22Rv1 (cell line): ENCODE measurements at regions not wholly inside any gene's neighbourhood (a gene's known extent, or its start where the extent isn't known, plus 50 kb on each side); places are given as distances from the start of the nearest gene placed in this dataset.

Source experiments
- H3K27ac ChIP-seq: fragments of 450-650 bp; 2 replicates; pipeline ENCODE4 v1.5.1; 2017
- ZFX ChIP-seq: fragments of 450-650 bp; IDR thresholded peaks from 2 replicates; pipeline ENCODE4 v1.6.1; 2017; ENCODE audit warnings: antibody characterized with exemption, borderline replicate concordance
- TF ChIP-seq, protein P1 (sequence below): fragments of 450-650 bp; IDR thresholded peaks from 2 replicates; pipeline ENCODE4 v1.5.1; 2017; ENCODE audit warnings: mild to moderate bottlenecking

DNA sequence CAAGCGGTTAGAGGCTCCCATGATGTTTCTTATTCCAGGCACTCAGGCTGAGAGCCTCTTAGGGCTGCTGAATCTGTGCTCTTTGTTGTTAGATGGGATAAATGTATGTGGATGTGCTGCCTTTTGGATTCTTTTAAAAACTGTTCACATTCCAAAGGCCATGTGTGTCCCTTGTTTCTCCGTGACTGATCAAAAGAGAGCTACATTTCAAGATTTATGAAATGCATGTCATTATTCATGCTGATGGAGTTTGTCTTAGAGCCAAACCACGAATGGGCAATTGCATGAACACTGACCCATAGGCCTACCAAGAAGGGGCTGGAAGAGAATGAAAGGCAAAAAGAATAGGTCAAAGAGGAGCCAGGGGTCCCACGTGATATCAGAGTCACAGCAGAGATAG, 104.9 kb upstream of the TSHZ2 start:
- TF ChIP-seq ZFX = no peak
- TF ChIP-seq, protein P1, sequence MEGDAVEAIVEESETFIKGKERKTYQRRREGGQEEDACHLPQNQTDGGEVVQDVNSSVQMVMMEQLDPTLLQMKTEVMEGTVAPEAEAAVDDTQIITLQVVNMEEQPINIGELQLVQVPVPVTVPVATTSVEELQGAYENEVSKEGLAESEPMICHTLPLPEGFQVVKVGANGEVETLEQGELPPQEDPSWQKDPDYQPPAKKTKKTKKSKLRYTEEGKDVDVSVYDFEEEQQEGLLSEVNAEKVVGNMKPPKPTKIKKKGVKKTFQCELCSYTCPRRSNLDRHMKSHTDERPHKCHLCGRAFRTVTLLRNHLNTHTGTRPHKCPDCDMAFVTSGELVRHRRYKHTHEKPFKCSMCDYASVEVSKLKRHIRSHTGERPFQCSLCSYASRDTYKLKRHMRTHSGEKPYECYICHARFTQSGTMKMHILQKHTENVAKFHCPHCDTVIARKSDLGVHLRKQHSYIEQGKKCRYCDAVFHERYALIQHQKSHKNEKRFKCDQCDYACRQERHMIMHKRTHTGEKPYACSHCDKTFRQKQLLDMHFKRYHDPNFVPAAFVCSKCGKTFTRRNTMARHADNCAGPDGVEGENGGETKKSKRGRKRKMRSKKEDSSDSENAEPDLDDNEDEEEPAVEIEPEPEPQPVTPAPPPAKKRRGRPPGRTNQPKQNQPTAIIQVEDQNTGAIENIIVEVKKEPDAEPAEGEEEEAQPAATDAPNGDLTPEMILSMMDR = no peak
- no peak overlapping the region for H3K27ac ChIP-seq

DNA sequence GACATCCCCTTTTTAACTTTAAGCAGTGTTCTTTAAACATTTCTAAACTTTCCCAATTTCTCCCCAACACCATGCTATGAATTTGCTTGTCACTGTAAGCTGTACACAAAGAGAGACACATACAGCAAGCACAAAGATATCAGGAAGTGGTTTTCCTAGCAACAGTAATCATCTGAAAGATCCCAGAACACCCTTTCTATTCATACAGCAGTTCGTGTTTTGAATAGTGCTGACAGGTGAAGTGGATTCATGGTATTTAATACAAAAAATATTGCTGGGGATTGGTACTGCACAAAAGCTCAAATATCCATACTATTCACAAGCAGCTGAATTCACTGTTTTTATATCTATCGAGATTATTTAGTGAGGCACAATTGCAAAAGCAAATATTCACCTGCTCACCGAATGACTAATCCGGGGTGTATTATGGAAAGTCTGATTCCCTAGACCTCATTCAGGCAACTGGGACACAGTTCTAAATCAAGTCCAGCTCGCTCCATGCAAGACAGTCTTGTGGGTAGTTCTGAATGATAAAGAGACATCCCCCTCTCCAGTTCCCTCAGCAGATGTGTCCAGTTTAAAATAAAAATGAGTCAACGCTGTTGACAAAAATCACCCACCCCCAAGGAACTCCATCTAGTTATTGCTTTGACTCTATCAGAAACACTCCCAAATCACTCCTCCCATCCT, 107.1 kb upstream of the TSHZ2 start:
- no peak overlapping the region for H3K27ac ChIP-seq
- TF ChIP-seq, protein P1 = no peak
- TF ChIP-seq ZFX = no peak

DNA sequence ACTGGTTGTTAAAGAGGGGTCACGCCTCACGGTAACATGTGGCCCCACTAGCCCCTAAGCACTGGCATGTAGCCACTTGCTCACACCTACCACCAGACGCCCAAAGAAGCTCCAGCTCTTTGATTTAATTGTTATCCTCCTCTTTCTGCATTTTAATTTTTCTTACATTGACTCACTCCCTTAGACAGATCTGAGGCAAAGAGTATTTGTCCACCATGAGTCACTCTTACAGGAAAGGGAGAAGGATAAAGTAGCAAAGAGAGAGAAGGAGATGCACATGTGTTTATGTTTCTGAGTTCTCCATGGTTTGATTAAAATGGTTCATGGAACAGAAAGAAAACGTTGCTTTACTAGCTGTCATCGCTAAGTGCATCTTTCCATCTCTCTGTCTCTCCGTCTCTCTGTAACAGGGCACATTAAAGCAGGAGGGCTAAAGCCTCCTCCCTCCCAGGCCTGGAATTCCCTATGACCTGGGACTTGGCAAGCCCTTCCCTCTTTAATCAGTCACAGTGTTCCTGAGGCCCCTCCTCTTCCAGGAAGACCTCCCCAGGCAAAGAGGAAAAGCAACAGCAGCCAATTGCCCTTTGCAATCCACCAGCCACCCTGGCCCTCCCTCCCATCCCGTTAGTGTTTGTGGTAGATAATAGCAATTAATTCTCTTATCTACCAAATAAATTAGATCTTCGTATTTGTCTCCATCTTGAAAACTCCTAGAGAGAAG, 112.8 kb upstream of the TSHZ2 start:
- no peak overlapping the region for H3K27ac ChIP-seq
- TF ChIP-seq, protein P1 = no peak
- TF ChIP-seq ZFX = no peak

DNA sequence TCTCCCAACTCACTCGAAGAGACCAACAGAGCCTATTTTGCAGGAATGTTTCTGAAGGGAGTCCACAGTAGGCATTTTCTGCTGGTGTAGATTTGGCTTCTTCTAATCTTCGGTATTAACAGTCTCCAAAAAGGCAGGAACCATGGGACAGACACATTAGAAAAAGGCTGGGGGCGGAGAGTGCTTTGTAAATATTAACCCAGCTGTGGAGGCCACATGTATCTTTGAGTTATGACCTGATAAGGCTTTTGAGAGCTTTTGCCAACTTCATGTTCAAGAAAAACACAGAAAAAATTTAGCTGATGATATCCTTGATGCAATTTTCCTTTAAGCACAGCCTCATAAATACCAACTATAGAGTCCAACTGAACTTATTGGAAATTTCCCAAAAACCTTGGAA, 119.4 kb upstream of the TSHZ2 start:
- TF ChIP-seq, protein P1 = no peak
- TF ChIP-seq ZFX = no peak
- H3K27ac ChIP-seq = no peak overlapping the region

DNA sequence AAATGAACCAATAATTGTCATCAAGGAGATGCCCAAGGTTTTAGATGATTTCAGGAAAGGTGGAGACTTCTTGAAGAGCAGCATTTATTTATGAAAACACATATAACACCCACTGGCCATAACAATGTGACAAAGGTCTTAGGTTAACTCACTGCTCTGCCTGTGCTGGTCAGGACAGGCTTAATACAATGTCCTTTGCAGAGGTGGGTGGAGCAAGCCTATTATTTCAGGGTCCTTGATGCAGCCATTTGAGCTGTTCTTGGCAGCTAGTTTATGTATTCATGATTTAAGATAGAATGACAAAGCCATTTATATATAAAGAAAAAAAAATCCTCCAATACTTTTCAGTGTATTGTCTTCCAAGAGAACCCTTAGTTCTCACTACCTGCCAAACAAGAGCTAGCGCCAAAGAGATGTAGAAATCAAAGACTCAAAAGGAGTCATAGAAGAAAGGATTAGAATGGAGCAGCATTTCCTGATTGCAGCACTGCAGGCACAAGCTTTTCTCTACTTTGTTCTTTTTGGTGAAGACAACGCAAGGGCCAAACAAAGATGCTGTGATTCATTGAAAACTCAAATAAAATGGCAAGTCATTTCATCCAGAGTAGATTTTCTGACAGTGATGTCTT, 124.3 kb upstream of the TSHZ2 start:
- no peak for TF ChIP-seq ZFX
- TF ChIP-seq, protein P1 = no peak
- no peak overlapping the region for H3K27ac ChIP-seq

DNA sequence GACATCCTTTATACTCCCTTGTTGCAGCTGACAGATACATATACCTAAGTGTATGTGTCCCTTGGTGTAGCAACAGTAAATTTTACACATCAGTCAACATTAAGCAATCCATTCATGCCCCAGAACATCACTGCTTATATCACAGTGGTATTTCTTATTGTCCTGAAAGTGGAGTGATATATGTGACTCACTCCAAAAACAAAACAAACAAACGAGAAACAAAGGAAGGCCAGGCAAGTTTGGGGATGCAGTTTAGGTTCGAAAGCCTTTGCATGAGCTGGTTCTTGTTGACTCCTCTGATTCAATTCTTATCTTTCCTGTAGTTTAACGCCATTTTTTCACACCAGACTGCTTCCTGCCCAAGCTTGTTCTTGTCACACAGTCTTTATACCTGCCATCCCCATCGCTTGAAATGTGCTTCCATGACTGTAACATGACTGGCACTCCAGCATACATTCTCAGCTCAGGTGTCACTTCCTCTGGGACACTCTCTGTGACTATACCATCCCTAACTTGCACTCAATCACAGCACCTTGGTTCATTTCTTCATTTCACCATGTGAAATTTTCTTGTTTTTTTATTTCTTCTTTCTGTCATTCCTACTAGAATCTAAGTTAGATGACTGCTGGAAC, 125.0 kb upstream of the TSHZ2 start:
- H3K27ac ChIP-seq = no peak overlapping the region
- TF ChIP-seq ZFX = no peak
- TF ChIP-seq, protein P1 = no peak

DNA sequence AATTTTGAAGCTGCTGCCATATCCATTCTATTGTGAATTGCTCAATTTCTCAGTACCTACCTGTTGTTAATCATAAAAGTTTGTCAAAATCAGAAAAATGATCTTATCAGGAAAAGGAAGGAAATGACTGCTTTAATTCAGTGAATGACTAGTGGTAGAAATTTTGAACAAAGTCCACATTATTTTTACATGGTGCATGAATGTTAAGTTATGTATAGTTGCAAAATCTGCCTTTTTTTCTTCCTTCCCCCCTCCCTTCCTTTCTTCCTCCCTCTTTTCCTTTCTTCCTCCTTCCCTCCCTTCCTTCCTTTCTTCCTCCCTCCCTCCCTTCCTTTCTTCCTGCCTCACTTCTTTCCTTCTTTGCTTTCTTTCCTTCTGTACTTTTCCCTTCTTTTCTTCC, 127.1 kb upstream of the TSHZ2 start:
- H3K27ac ChIP-seq = no peak overlapping the region
- TF ChIP-seq, protein P1 = no peak
- no peak for TF ChIP-seq ZFX
